ENCODE measurements at regions not wholly inside any gene's neighbourhood (a gene's known extent, or its start where the extent isn't known, plus 50 kb on each side); places are given as distances from the start of the nearest gene placed in this dataset.

- Histone ChIP-seq H3K36me3 (ENCODE audit: control insufficient read depth in 2 of 4, insufficient read depth in 4 of 4, low read length in 3 of 4) (no peaks in the 10 kb centered on the region), H2AK5ac (ENCODE audit: low read depth, low read length) (no peak overlapping the region), H4K20me1 (replicated peaks in 1 of 2; ENCODE audit: control insufficient read depth in 1 of 2, insufficient read depth in 2 of 2, low read length in 2 of 2) (peaks cover 0 to 2% of the 10 kb centered on the region in 2 experiments), H3K4ac (replicated peaks; ENCODE audit: insufficient read length, low read depth, low read length) (no peak overlapping the region), H3K4me2 (ENCODE audit: insufficient read depth in 1 of 2, low read depth in 2 of 2, low read length in 2 of 2) (no peak overlapping the region), H3K79me1 (ENCODE audit: low read depth, low read length) (no peaks in the 10 kb centered on the region), H2BK120ac (replicated peaks; ENCODE audit: low read depth, low read length) (no peak overlapping the region), H3K18ac (ENCODE audit: extremely low read depth, low read length) (no peak overlapping the region), H2BK12ac (ENCODE audit: low read depth, low read length) (no peak overlapping the region), H4K91ac (replicated peaks; ENCODE audit: insufficient read length, low read length) (no peak overlapping the region), H2BK15ac (ENCODE audit: low read length) (no peak overlapping the region), H3K14ac (ENCODE audit: insufficient read length) (no peak overlapping the region), H3K23me2 (ENCODE audit: low read depth, low read length) (no peaks in the 10 kb centered on the region), H2BK20ac (ENCODE audit: low read length) (no peak overlapping the region), H3K27ac (ENCODE audit: low read depth, low read length) (no peak overlapping the region), H3K23ac (ENCODE audit: insufficient read length) (no peak overlapping the region), H3K9ac (replicated peaks in 1 of 4; ENCODE audit: extremely low read depth in 1 of 4, low read depth in 3 of 4, low read length in 3 of 4) (no peak overlapping the region), H4K8ac (ENCODE audit: extremely low read depth, insufficient read depth, low read length) (no peak overlapping the region), H3K56ac (replicated peaks; ENCODE audit: insufficient read length, low read depth, low read length) (no peak overlapping the region), H2BK5ac (ENCODE audit: low read depth, low read length) (no peak overlapping the region), H3K9me3 (ENCODE audit: insufficient read depth in 2 of 2, low read depth in 1 of 2, low read length in 1 of 2) (no peaks in the 10 kb centered on the region), H3K79me2 (ENCODE audit: control insufficient read depth in 1 of 2, insufficient read depth in 2 of 2, low read length in 2 of 2) (no peaks in the 10 kb centered on the region), H3K4me3 (ENCODE audit: extremely low read depth in 1 of 4, insufficient read depth in 2 of 4, low read depth in 3 of 4, low read length in 4 of 4) (no peak overlapping the region), H3K4me1 (replicated peaks in 1 of 4; ENCODE audit: control insufficient read depth in 3 of 4, insufficient read depth in 4 of 4, low read length in 3 of 4) (no peaks in the 10 kb centered on the region), H3K27me3 (replicated peaks in 1 of 4; ENCODE audit: control insufficient read depth in 3 of 4, extremely low read depth in 1 of 4, insufficient read depth in 3 of 4, low read length in 3 of 4) (no peaks in the 10 kb centered on the region), H2AFZ (ENCODE audit: low read length) (no peak overlapping the region), H4K5ac (ENCODE audit: insufficient read length, low read depth, low read length) (no peak overlapping the region)
- ChIA-PET POLR2A (ENCODE audit: partially characterized antibody) (no interaction called here), CTCF (ENCODE audit: partially characterized antibody) (no interaction called here)
- DNase-seq (ENCODE audit: low read depth in 1 of 2, low spot score in 2 of 2) (no peak), FAIRE-seq (no peak)
- WGBS, 2 experiments (ENCODE audit: extremely low coverage in 1 of 2, insufficient coverage in 1 of 2, insufficient read length in 1 of 2, insufficient replicate concordance in 2 of 2, low coverage in 1 of 2, low lambda C conversion rate in 2 of 2, missing lambda C conversion rate in 1 of 2) = 85% methylated on average over 4 of the region's 4 CpGs; no CpG with 5 or more reads in 1 of the 2 experiments
- no peak for TF ChIP-seq SIX5 (IDR thresholded peaks at IDR 0.05; ENCODE audit: low read depth, low read length)
- no peak for TF ChIP-seq HDAC2 (IDR thresholded peaks at IDR 0.05; ENCODE audit: borderline replicate concordance in 1 of 2, low read depth in 2 of 2, low read length in 2 of 2)
- TF ChIP-seq TAF7 (optimal IDR thresholded peaks at IDR 0.05; ENCODE audit: borderline replicate concordance, low read depth, low read length) = no peak
- TF ChIP-seq GTF2F1 (IDR thresholded peaks at IDR 0.05; ENCODE audit: borderline replicate concordance, low read depth, low read length) = no peak
- TF ChIP-seq, protein P1, sequence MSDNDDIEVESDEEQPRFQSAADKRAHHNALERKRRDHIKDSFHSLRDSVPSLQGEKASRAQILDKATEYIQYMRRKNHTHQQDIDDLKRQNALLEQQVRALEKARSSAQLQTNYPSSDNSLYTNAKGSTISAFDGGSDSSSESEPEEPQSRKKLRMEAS (IDR thresholded peaks at IDR 0.05) = no peak
- TF ChIP-seq ATF2 (IDR thresholded peaks at IDR 0.05; ENCODE audit: low read length) = no peak
These were observed 465.6 kb downstream of the FOXG1 start for GRCh38 chr14:29232153-29232552.
